Mesothelial cell of epicardium (in vitro differentiated cells): ENCODE measurements at regions not wholly inside any gene's neighbourhood (a gene's known extent, or its start where the extent isn't known, plus 50 kb on each side); places are given as distances from the start of the nearest gene placed in this dataset.

Experiments used
- DNase-seq, 2 experiments: peaks; one replicate each; pipeline ENCODE4 v3.0.0; 2021; ENCODE audit warnings: low spot score in 2 of 2; ENCODE audit not compliant: unreplicated experiment in 2 of 2
- H3K27ac Mint-ChIP-seq: 2 replicates; pipeline ENCODE4 v1.8.0; 2021; ENCODE audit warnings: mixed read lengths
- H3K27me3 Mint-ChIP-seq: 2 replicates; pipeline ENCODE4 v1.8.0; 2021; ENCODE audit warnings: low read depth, mixed read lengths
- H3K36me3 Mint-ChIP-seq: 2 replicates; pipeline ENCODE4 v1.8.0; 2021; ENCODE audit warnings: mixed read lengths
- H3K4me1 Mint-ChIP-seq: 2 replicates; pipeline ENCODE4 v1.8.0; 2021; ENCODE audit warnings: mixed read lengths
- H3K4me3 Mint-ChIP-seq: 2 replicates; pipeline ENCODE4 v1.8.0; 2021; ENCODE audit warnings: mild to moderate bottlenecking, moderate library complexity, mixed read lengths
- H3K9me3 Mint-ChIP-seq: 2 replicates; pipeline ENCODE4 v1.8.0; 2021; ENCODE audit warnings: mixed read lengths
- CTCF ChIP-seq: fragments of 200-600 bp; sonication (generic); IDR thresholded peaks from one replicate; pipeline ENCODE4 v1.5.0; 2021; ENCODE audit warnings: antibody characterized with exemption; ENCODE audit not compliant: unreplicated experiment

DNA sequence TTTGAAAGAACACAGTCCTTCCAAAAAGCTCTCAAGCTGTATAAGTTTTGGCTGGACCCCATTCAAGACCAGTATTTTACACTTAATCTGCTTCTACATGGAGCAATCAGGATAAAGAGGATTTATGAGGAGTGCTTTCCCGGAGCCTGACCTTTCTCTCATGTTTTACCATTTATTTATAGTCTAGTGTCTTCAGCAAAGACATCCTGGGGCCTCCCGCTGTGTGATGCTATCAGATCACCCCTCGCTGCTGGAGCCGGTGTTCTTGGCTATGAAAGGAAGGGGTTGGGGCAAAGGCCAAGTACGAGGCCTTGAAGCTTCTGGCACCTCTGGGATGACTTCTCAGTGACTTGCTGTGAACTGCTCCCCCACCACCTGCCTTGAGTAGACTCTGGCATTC, 189.6 kb downstream of the ADAMTS15 start:
- DNase-seq = no peak
- no peaks in the 10 kb centered on the region for H3K9me3 Mint-ChIP-seq
- peaks cover 2% of the 10 kb centered on the region for H3K27me3 Mint-ChIP-seq
- H3K27ac Mint-ChIP-seq = no peak overlapping the region
- H3K4me3 Mint-ChIP-seq = no peak overlapping the region
- no peak for TF ChIP-seq CTCF
- H3K36me3 Mint-ChIP-seq = no peaks in the 10 kb centered on the region
- H3K4me1 Mint-ChIP-seq = peaks cover 20% of the 10 kb centered on the region

- H3K36me3 Mint-ChIP-seq = no peaks in the 10 kb centered on the region
- no peak for DNase-seq
- no peaks in the 10 kb centered on the region for H3K9me3 Mint-ChIP-seq
- H3K27ac Mint-ChIP-seq = no peak overlapping the region
- peaks cover 2% of the 10 kb centered on the region for H3K27me3 Mint-ChIP-seq
- no peak overlapping the region for H3K4me3 Mint-ChIP-seq
- no peak for TF ChIP-seq CTCF
- H3K4me1 Mint-ChIP-seq = peaks cover 20% of the 10 kb centered on the region
Measured at GRCh38 chr11:130638624-130639023, 190.2 kb downstream of the ADAMTS15 start.

DNA sequence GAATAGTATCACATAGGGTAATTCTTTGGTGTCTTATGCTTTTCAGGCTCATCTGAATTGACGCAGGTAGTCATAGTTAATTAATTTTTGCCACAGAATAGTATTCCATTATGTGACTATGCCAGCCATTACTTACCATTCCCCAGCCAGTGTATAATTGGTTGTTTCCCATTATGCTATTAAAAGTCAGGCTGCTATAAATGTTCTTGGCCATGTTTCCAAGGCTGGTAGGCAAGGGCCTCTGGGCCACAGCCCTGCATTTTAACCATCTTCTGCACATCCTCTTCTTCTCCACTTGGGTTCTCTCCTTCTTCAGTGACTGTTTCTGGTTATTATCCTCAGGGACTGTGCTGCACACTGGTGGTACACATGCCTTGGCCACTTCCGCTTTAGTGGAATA, 190.9 kb downstream of the ADAMTS15 start:
- DNase-seq = no peak
- no peak overlapping the region for H3K27ac Mint-ChIP-seq
- no peaks in the 10 kb centered on the region for H3K36me3 Mint-ChIP-seq
- peaks cover 2% of the 10 kb centered on the region for H3K27me3 Mint-ChIP-seq
- no peak overlapping the region for H3K4me3 Mint-ChIP-seq
- no peak for TF ChIP-seq CTCF
- no peaks in the 10 kb centered on the region for H3K9me3 Mint-ChIP-seq
- H3K4me1 Mint-ChIP-seq = peaks cover 20% of the 10 kb centered on the region

- H3K27me3 Mint-ChIP-seq = peaks cover 2% of the 10 kb centered on the region
- H3K36me3 Mint-ChIP-seq = no peaks in the 10 kb centered on the region
- H3K27ac Mint-ChIP-seq = no peak overlapping the region
- no peaks in the 10 kb centered on the region for H3K9me3 Mint-ChIP-seq
- H3K4me1 Mint-ChIP-seq = peaks cover 17% of the 10 kb centered on the region
- TF ChIP-seq CTCF = no peak
- DNase-seq = no peak
- no peak overlapping the region for H3K4me3 Mint-ChIP-seq
Measured at GRCh38 chr11:130640526-130640925, 192.1 kb downstream of the ADAMTS15 start.

DNA sequence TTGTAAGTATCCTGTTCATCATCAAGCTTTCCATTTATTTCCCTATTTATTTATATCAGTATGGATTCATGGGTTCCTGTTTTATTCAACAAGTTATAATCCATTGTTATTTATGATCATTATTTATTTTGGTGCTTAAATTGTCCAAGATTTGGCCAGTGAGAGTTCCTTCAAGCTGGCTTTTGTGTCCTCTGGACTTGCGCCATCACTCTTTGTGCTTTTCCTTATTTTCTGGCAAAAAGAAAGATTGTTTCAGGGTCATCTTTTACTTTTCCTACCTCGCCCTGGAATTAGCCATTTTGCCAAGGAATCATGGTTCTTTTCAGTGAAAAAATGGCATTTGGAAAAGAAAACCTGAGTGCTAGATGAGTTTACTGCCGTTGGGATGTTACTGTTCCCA, 193.4 kb downstream of the ADAMTS15 start:
- Mint-ChIP-seq H3K36me3 (no peaks in the 10 kb centered on the region), H3K4me1 (peaks cover 14% of the 10 kb centered on the region), H3K27me3 (no peaks in the 10 kb centered on the region), H3K4me3 (no peak overlapping the region), H3K9me3 (no peaks in the 10 kb centered on the region), H3K27ac (no peak overlapping the region)
- no peak for DNase-seq
- TF ChIP-seq CTCF = no peak

DNA sequence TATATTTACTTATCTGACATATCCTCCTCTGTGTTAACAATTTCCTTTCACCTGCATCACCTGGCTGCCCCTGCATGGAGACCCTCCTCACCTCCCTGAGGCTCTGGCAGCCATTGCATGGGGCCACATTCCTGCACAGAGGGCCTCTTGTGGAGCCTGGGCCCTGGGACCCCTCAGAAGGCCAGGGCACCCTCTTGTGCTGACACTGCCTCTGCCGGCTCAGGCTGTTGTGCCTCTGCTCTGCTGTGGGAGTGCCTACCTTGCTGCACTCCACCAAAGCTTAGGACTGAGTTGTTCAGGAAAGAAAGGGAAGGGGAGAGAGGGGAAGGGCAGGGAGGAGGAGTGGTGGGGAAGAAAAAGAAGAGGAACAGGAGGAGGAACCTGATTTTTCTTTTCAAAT, 194.5 kb downstream of the ADAMTS15 start:
- no peaks in the 10 kb centered on the region for H3K9me3 Mint-ChIP-seq
- TF ChIP-seq CTCF = no peak

More for the DNA sequence above, 194.5 kb downstream of the ADAMTS15 start:
- Mint-ChIP-seq H3K36me3 (no peaks in the 10 kb centered on the region), H3K27me3 (no peaks in the 10 kb centered on the region), H3K4me1 (peaks cover 6% of the 10 kb centered on the region), H3K4me3 (no peak overlapping the region), H3K27ac (no peak overlapping the region)
- DNase-seq = no peak
